ENCODE measurements at regions not wholly inside any gene's neighbourhood (a gene's known extent, or its start where the extent isn't known, plus 50 kb on each side); places are given as distances from the start of the nearest gene placed in this dataset.

- H3K36me3 ChIP-seq (ENCODE audit: insufficient read depth, low read length), result no peaks in the 10 kb centered on the region
- no peaks in the 10 kb centered on the region for H3K9me3 Mint-ChIP-seq
- H3K27ac Mint-ChIP-seq, result no peak overlapping the region
- intact Hi-C loops (cut with DNase I, micrococcal nuclease), result no loop called here
- H3K27me3 ChIP-seq (ENCODE audit: control insufficient read depth in 1 of 2, insufficient read depth in 2 of 2, low read length in 2 of 2), result no peaks in the 10 kb centered on the region
- POLR2A ChIA-PET, result no interaction called here
- H3K4me1 ChIP-seq (ENCODE audit: insufficient read depth, low read length), result no peaks in the 10 kb centered on the region
- ATAC-seq (ENCODE audit: poor library complexity) (no peak), DNase-seq (no peak)
- TF ChIP-seq, protein P1, sequence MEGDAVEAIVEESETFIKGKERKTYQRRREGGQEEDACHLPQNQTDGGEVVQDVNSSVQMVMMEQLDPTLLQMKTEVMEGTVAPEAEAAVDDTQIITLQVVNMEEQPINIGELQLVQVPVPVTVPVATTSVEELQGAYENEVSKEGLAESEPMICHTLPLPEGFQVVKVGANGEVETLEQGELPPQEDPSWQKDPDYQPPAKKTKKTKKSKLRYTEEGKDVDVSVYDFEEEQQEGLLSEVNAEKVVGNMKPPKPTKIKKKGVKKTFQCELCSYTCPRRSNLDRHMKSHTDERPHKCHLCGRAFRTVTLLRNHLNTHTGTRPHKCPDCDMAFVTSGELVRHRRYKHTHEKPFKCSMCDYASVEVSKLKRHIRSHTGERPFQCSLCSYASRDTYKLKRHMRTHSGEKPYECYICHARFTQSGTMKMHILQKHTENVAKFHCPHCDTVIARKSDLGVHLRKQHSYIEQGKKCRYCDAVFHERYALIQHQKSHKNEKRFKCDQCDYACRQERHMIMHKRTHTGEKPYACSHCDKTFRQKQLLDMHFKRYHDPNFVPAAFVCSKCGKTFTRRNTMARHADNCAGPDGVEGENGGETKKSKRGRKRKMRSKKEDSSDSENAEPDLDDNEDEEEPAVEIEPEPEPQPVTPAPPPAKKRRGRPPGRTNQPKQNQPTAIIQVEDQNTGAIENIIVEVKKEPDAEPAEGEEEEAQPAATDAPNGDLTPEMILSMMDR (IDR thresholded peaks at IDR 0.05), result no peak
- H3K4me3 Mint-ChIP-seq, result no peak overlapping the region
- no peak overlapping the region for H3K4me3 ChIP-seq (ENCODE audit: low read length)
- H3K36me3 Mint-ChIP-seq (ENCODE audit: low read depth), result no peaks in the 10 kb centered on the region
- no peaks in the 10 kb centered on the region for H3K9me3 ChIP-seq (ENCODE audit: control insufficient read depth in 1 of 2, insufficient read depth in 1 of 2, low read length in 2 of 2)
- no peaks in the 10 kb centered on the region for H3K4me1 Mint-ChIP-seq (ENCODE audit: low read depth)
- H3K27me3 Mint-ChIP-seq, result no peaks in the 10 kb centered on the region
- no peak overlapping the region for H3K27ac ChIP-seq (ENCODE audit: low read depth in 1 of 2, low read length in 2 of 2)
- CTCF ChIA-PET, result no interaction called here
Measured at GRCh38 chr11:109752212-109752825, 330.3 kb downstream of the C11orf87 start.

DNA sequence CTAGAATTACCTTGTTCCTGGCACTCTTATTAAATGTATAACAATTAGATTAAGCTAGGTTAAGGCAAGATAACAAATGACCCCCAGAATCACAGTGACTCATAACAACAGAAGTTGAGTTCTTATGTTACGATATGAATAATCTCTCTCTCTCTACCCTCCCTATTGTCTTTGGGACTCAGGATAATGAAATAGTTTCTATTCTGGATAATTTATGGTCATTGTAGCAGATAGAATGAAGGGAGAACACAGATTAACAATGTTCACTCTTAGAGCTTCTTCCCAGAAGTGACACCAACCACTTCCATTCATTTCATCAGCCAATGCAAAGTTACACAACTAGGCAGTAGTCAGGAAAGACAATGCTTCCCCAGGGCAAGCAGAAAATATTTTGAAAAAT is 334.5 kb downstream of the C11orf87 start:
- no peak overlapping the region for H3K27ac Mint-ChIP-seq
- peaks cover 12% of the 10 kb centered on the region for H3K9me3 Mint-ChIP-seq
- Histone ChIP-seq H3K27me3 (ENCODE audit: control insufficient read depth in 1 of 2, insufficient read depth in 2 of 2, low read length in 2 of 2) (no peaks in the 10 kb centered on the region), H3K36me3 (ENCODE audit: insufficient read depth, low read length) (no peaks in the 10 kb centered on the region), H3K27ac (ENCODE audit: low read depth in 1 of 2, low read length in 2 of 2) (no peak overlapping the region), H3K4me3 (ENCODE audit: low read length) (no peak overlapping the region), H3K9me3 (ENCODE audit: control insufficient read depth in 1 of 2, insufficient read depth in 1 of 2, low read length in 2 of 2) (no peaks in the 10 kb centered on the region), H3K4me1 (ENCODE audit: insufficient read depth, low read length) (no peaks in the 10 kb centered on the region)
- H3K27me3 Mint-ChIP-seq, result no peaks in the 10 kb centered on the region
- H3K4me3 Mint-ChIP-seq, result no peak overlapping the region
- intact Hi-C loops (cut with DNase I, micrococcal nuclease), result no loop called here
- no peaks in the 10 kb centered on the region for H3K4me1 Mint-ChIP-seq (ENCODE audit: low read depth)
- no peaks in the 10 kb centered on the region for H3K36me3 Mint-ChIP-seq (ENCODE audit: low read depth)
- ChIA-PET POLR2A (no interaction called here), CTCF (no interaction called here)
- no peak for ATAC-seq (ENCODE audit: poor library complexity)
- TF ChIP-seq, protein P1 (IDR thresholded peaks at IDR 0.05), result no peak
- no peak for DNase-seq

DNA sequence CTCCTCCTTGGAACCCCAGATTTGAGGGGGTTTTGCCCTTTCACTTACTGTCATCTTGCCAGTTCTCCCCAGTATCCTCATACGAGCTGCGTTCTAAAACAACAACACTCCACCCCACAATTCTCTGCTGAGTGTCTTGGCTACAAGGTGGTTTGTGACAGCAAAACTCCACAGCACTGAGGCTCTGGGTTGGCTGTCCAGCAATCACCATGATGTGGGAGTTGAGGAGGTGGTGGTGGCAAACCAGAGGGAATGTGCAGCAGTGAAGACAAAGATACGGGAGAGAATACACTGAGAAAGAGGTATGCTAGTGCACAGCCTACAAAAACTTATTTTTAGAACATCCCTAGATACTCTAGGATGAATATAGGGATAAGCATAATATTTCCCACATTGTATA is 335.0 kb downstream of the C11orf87 start:
- Histone ChIP-seq H3K9me3 (ENCODE audit: control insufficient read depth in 1 of 2, insufficient read depth in 1 of 2, low read length in 2 of 2) (no peaks in the 10 kb centered on the region), H3K27ac (ENCODE audit: low read depth in 1 of 2, low read length in 2 of 2) (no peak overlapping the region), H3K4me3 (ENCODE audit: low read length) (no peak overlapping the region), H3K36me3 (ENCODE audit: insufficient read depth, low read length) (no peaks in the 10 kb centered on the region), H3K4me1 (ENCODE audit: insufficient read depth, low read length) (no peaks in the 10 kb centered on the region), H3K27me3 (ENCODE audit: control insufficient read depth in 1 of 2, insufficient read depth in 2 of 2, low read length in 2 of 2) (no peaks in the 10 kb centered on the region)
- H3K27me3 Mint-ChIP-seq, result no peaks in the 10 kb centered on the region
- H3K36me3 Mint-ChIP-seq (ENCODE audit: low read depth), result no peaks in the 10 kb centered on the region
- H3K27ac Mint-ChIP-seq, result no peak overlapping the region
- ChIA-PET CTCF (no interaction called here), POLR2A (no interaction called here)
- H3K4me1 Mint-ChIP-seq (ENCODE audit: low read depth), result no peaks in the 10 kb centered on the region
- intact Hi-C loops (cut with DNase I, micrococcal nuclease), result no loop called here
- no peak overlapping the region for H3K4me3 Mint-ChIP-seq
- DNase-seq (no peak), ATAC-seq (ENCODE audit: poor library complexity) (no peak)
- TF ChIP-seq, protein P1 (IDR thresholded peaks at IDR 0.05), result no peak
- H3K9me3 Mint-ChIP-seq, result peaks cover 13% of the 10 kb centered on the region
